ENCODE measurements at regions not wholly inside any gene's neighbourhood (a gene's known extent, or its start where the extent isn't known, plus 50 kb on each side); places are given as distances from the start of the nearest gene placed in this dataset.

DNA sequence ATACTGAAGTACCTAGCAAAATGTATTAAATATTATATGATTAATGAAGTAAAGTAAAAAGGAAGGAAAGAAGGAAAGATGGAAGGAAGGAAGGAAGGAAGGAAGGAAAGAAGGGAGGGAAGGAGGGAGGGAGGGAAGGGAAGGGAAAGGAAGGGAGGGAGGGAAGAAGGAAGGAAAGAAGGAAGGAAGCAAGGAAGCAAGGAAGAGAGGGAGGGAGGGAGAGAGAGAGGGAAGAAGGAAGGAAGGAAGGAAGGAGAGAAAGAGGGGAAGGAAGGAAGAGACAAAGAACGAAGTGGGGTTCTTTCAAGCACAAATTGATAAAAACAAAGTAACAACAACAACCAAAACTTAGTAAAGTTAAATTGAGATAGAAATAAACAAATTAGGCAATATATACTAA is 622.3 kb upstream of the ADGRB3 start:
- Histone ChIP-seq H3K4me1 (ENCODE audit: control insufficient read depth, insufficient read depth, low read length) (no peaks in the 10 kb centered on the region), H3K4me2 (ENCODE audit: control insufficient read depth, insufficient read depth) (no peak overlapping the region), H3K9ac (ENCODE audit: control insufficient read depth, insufficient read depth, low read length) (no peak overlapping the region), H3K9me3 (replicated peaks; ENCODE audit: control insufficient read depth, insufficient read depth, low read length) (no peaks in the 10 kb centered on the region), H2AFZ (ENCODE audit: control insufficient read depth, low read depth, low read length) (no peak overlapping the region), H3K27ac (ENCODE audit: control insufficient read depth, insufficient read depth) (no peak overlapping the region), H4K20me1 (ENCODE audit: control insufficient read depth, insufficient read depth) (no peaks in the 10 kb centered on the region), H3K27me3 (replicated peaks in 1 of 2; ENCODE audit: control insufficient read depth in 2 of 2, insufficient read depth in 2 of 2, low read length in 1 of 2) (no peaks in the 10 kb centered on the region), H3K36me3 (ENCODE audit: control insufficient read depth in 2 of 2, insufficient read depth in 2 of 2, low read length in 1 of 2) (no peaks in the 10 kb centered on the region), H3K79me2 (ENCODE audit: control insufficient read depth, insufficient read depth, low read length) (no peaks in the 10 kb centered on the region), H3K4me3 (no peak overlapping the region)
- no peak for TF ChIP-seq GABPA (IDR thresholded peaks at IDR 0.05; ENCODE audit: low read depth)
- TF ChIP-seq DPF2 (IDR thresholded peaks at IDR 0.05), result no peak
- no peak for TF ChIP-seq CREB1 (IDR thresholded peaks at IDR 0.05; ENCODE audit: low read depth)
- TF ChIP-seq ESRRA (IDR thresholded peaks at IDR 0.05; ENCODE audit: low read length), result no peak
- no peak for TF ChIP-seq FOS (IDR thresholded peaks at IDR 0.05; ENCODE audit: borderline replicate concordance, extremely low read depth, insufficient read length)
- TF ChIP-seq WRNIP1 (IDR thresholded peaks at IDR 0.05; ENCODE audit: borderline replicate concordance, low read depth, low read length), result no peak
- TF ChIP-seq FOXM1 (IDR thresholded peaks at IDR 0.05; ENCODE audit: low read depth, low read length), result no peak
- TF ChIP-seq EZH2 (IDR thresholded peaks at IDR 0.05; ENCODE audit: borderline replicate concordance, control insufficient read depth, low read depth, low read length), result no peak
- no peak for TF ChIP-seq ZBED1 (IDR thresholded peaks at IDR 0.05; ENCODE audit: borderline replicate concordance)
- no peak for TF ChIP-seq CHD2 (IDR thresholded peaks at IDR 0.05; ENCODE audit: borderline replicate concordance, low read depth, low read length)
- TF ChIP-seq, protein P1, sequence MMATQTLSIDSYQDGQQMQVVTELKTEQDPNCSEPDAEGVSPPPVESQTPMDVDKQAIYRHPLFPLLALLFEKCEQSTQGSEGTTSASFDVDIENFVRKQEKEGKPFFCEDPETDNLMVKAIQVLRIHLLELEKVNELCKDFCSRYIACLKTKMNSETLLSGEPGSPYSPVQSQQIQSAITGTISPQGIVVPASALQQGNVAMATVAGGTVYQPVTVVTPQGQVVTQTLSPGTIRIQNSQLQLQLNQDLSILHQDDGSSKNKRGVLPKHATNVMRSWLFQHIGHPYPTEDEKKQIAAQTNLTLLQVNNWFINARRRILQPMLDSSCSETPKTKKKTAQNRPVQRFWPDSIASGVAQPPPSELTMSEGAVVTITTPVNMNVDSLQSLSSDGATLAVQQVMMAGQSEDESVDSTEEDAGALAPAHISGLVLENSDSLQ (IDR thresholded peaks at IDR 0.05), result no peak
- TF ChIP-seq, protein P2, sequence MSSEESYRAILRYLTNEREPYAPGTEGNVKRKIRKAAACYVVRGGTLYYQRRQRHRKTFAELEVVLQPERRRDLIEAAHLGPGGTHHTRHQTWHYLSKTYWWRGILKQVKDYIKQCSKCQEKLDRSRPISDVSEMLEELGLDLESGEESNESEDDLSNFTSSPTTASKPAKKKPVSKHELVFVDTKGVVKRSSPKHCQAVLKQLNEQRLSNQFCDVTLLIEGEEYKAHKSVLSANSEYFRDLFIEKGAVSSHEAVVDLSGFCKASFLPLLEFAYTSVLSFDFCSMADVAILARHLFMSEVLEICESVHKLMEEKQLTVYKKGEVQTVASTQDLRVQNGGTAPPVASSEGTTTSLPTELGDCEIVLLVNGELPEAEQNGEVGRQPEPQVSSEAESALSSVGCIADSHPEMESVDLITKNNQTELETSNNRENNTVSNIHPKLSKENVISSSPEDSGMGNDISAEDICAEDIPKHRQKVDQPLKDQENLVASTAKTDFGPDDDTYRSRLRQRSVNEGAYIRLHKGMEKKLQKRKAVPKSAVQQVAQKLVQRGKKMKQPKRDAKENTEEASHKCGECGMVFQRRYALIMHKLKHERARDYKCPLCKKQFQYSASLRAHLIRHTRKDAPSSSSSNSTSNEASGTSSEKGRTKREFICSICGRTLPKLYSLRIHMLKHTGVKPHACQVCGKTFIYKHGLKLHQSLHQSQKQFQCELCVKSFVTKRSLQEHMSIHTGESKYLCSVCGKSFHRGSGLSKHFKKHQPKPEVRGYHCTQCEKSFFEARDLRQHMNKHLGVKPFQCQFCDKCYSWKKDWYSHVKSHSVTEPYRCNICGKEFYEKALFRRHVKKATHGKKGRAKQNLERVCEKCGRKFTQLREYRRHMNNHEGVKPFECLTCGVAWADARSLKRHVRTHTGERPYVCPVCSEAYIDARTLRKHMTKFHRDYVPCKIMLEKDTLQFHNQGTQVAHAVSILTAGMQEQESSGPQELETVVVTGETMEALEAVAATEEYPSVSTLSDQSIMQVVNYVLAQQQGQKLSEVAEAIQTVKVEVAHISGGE (CRISPR knock-in tag; IDR thresholded peaks at IDR 0.05), result no peak
- TF ChIP-seq YBX1 (IDR thresholded peaks at IDR 0.05), result no peak
- no peak for TF ChIP-seq TBL1XR1 (IDR thresholded peaks at IDR 0.05; ENCODE audit: low read depth, low read length)
- TF ChIP-seq STAT1 (conservative IDR thresholded peaks at IDR 0.05), result no peak
- TF ChIP-seq, protein P3, sequence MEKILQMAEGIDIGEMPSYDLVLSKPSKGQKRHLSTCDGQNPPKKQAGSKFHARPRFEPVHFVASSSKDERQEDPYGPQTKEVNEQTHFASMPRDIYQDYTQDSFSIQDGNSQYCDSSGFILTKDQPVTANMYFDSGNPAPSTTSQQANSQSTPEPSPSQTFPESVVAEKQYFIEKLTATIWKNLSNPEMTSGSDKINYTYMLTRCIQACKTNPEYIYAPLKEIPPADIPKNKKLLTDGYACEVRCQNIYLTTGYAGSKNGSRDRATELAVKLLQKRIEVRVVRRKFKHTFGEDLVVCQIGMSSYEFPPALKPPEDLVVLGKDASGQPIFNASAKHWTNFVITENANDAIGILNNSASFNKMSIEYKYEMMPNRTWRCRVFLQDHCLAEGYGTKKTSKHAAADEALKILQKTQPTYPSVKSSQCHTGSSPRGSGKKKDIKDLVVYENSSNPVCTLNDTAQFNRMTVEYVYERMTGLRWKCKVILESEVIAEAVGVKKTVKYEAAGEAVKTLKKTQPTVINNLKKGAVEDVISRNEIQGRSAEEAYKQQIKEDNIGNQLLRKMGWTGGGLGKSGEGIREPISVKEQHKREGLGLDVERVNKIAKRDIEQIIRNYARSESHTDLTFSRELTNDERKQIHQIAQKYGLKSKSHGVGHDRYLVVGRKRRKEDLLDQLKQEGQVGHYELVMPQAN (conservative IDR thresholded peaks at IDR 0.05), result no peak
- TF ChIP-seq, protein P4, sequence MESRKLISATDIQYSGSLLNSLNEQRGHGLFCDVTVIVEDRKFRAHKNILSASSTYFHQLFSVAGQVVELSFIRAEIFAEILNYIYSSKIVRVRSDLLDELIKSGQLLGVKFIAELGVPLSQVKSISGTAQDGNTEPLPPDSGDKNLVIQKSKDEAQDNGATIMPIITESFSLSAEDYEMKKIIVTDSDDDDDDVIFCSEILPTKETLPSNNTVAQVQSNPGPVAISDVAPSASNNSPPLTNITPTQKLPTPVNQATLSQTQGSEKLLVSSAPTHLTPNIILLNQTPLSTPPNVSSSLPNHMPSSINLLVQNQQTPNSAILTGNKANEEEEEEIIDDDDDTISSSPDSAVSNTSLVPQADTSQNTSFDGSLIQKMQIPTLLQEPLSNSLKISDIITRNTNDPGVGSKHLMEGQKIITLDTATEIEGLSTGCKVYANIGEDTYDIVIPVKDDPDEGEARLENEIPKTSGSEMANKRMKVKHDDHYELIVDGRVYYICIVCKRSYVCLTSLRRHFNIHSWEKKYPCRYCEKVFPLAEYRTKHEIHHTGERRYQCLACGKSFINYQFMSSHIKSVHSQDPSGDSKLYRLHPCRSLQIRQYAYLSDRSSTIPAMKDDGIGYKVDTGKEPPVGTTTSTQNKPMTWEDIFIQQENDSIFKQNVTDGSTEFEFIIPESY (IDR thresholded peaks at IDR 0.05), result no peak
- TF ChIP-seq POLR2AphosphoS5 (IDR thresholded peaks at IDR 0.05; ENCODE audit: low read length), result no peak
- intact Hi-C loops (cut with micrococcal nuclease; ENCODE audit: unreplicated experiment) (no loop called here), in situ Hi-C loops (cut with MboI) (no loop called here)
- ChIA-PET RAD21 (ENCODE audit: unreplicated experiment) (no interaction called here), SMC1A (ENCODE audit: uncharacterized antibody, unreplicated experiment) (no interaction called here), POLR2A (no interaction called here), CTCF (no interaction called here)
- 0% methylated on average over 1 of the region's 1 CpG for WGBS (ENCODE audit: insufficient coverage, insufficient replicate concordance, low lambda C conversion rate, missing lambda C conversion rate)
- no peak for FAIRE-seq
- ATAC-seq, result no peak
- DNase-seq (ENCODE audit: low read depth, low spot score), result no peak
- no TSS peak for BruUV-seq (replicated peaks)
